ENCODE measurements at regions not wholly inside any gene's neighbourhood (a gene's known extent, or its start where the extent isn't known, plus 50 kb on each side); places are given as distances from the start of the nearest gene placed in this dataset.

- TF ChIP-seq EP300 (IDR thresholded peaks at IDR 0.05; ENCODE audit: borderline replicate concordance in 1 of 2, low read depth in 1 of 2, low read length in 1 of 2): no peak
- TF ChIP-seq POLR2AphosphoS5 (IDR thresholded peaks at IDR 0.05; ENCODE audit: low read depth, low read length): no peak
- peak; percentile 12; the same call in 1 of the 2 replicates for TF ChIP-seq CTCF (IDR thresholded peaks at IDR 0.05)
- no peak for TF ChIP-seq MAX (IDR thresholded peaks at IDR 0.05; ENCODE audit: low read depth)
- no peak for TF ChIP-seq SIN3A (IDR thresholded peaks at IDR 0.05; ENCODE audit: borderline replicate concordance, low read depth, low read length)
- no peak for TF ChIP-seq EZH2phosphoT487 (IDR thresholded peaks at IDR 0.05; ENCODE audit: borderline replicate concordance, low read depth)
- TF ChIP-seq RCOR1 (IDR thresholded peaks at IDR 0.05; ENCODE audit: low read length): no peak
- no peak for TF ChIP-seq CHD2 (IDR thresholded peaks at IDR 0.05; ENCODE audit: low read length, partially characterized antibody)
- no peak for TF ChIP-seq ELF1 (IDR thresholded peaks at IDR 0.05)
- no peak for TF ChIP-seq TAF1 (IDR thresholded peaks at IDR 0.05; ENCODE audit: borderline replicate concordance, low read depth, low read length)
Measured at GRCh38 chr11:109791337-109791736, 301.9 kb upstream of the ZC3H12C start.

Data from SK-N-SH (cell line).